ENCODE measurements at regions not wholly inside any gene's neighbourhood (a gene's known extent, or its start where the extent isn't known, plus 50 kb on each side); places are given as distances from the start of the nearest gene placed in this dataset.
"Not testable (repeated sequence)": the region's sequence is repeated elsewhere in the genome, so short reads cannot be mapped to it uniquely, and the experiment has no call there.

DNA sequence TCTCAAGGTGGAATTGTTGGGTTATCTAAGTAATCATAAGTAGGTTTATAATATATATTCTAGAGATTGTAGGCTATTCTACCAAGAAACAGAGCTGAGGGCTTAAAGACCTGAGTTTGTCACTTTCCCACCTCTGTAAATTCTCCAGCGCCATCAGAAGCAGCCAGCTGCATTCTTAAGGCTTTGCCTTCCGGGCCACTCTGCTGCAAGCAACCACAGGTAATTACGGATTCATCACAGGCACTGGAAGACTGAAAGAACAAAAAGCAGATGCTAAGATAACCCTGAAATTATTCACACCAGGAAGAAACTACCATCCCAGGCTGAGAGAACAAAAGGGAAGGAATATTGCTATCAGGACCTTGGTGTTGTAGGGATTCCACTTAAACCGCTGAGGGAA is 137.8 kb upstream of the JCAD start:
- no peak for DNase-seq (ENCODE audit: low read depth, low spot score)

DNA sequence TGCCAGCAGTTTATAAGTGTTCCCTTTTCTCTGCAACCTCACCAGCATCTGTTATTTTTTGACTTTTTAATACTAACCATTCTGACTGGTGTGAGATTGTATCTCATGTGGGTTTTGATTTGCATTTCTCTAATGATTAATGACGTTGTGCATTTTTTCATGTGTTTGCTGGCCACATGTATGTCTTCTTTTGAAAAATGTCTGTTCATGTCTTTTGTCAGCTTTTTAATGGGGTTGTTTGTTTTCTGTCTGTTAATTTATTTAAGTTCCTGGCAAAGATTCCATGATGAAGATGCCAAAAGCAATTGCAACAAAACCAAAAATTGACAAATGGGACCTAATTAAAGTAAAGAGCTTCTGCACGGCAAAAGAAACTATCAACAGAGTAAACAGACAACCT is 137.2 kb upstream of the JCAD start:
- DNase-seq (ENCODE audit: low read depth, low spot score), result not testable (repeated sequence)

DNA sequence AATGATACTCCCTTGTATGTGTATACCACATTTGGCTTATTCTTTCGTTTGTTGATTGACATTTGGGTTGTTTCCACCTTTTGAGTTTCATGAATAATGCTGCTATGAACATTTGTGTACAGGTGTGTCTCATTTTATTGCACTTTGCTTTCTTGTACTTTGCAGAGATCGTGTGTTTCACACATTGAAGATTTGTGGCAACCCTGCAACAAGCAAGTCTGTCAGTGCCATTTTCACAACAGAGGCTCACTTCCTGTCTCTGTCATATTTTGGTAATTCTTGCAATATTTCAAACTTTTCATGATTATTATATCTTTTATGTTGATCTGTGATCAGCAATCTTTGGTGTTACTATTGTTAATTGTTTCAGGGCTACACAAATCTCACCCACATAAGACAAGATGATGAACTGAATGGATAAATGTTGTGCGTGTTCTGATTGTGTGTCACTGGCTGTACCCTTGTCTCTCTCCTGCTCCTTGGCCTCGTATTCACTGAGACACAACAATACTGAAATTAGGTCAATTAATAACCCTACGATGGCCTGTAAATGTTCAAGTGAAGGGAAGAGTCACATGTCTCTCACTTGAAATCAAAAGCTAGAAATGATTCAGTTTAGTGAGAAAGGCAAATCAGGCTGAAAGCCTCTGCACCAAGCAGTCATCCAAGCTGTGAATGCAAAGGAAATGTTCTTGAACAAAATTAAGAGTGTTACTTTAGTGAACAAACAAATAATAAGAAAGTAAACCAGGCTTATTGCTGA is 133.6 kb upstream of the JCAD start:
- no peak for DNase-seq (ENCODE audit: low read depth, low spot score)

DNA sequence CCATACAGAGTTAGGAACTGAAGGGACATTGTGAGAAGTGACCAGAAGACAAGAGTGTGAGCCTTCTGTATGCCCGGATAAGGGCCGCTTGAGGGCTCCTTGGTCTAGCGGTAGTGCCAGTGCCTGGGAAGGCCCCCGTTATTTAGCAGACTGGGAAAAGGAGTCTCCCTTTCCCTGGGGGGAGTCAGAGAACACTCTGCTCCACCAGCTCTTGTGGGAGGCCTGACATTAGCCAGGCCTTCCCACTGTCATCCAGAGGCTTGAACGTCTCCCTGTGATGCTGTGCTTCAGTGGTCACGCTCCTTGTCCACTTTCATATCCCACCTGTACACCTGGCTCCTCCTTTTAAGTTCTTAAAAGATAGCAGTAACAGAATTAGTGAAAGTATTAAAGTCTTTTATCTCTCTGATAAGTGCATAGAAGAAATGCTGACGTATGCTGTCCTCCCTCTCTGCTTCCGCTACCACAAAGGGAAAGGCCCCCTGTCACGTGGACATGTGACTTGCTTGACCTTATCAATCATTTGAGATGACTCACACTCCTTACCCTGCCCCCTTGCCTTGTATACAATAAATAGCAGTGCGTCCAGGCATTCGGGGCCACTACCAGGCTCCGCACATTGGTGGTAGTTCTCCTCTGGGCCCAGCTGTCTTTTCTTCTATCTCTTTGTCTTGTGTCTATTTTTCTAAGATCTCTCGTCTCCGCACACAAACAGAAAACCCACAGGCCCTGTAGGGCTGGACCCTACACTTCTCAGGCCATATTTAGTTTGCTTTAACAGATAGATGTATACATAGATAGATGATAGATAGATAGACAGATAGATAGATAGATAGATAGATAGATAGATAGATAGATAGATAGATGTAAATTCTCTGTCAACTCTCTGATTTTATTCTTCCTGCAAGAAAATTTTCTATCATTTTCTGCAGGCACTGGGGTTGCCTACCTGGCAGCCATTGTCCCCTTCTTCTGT is 131.5 kb upstream of the JCAD start:
- DNase-seq (ENCODE audit: low read depth, low spot score), result no peak

DNA sequence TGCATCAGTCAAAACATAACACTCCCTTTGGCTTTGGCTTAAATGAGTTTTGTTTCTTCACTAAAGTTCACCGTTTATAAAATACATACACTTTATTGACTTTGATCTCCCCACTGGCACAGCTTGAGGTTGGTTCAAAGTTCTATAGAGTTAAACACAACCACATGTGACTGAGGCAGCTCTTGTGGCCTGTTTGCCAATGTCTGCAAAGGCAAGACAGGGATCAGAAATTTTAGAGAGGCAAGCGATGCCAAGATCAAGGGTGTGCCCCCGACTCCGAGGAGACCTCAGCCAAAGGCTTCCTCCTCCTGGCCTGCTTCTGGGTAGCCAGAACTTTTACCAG is 129.8 kb upstream of the JCAD start:
- no peak for DNase-seq (ENCODE audit: low read depth, low spot score)

DNA sequence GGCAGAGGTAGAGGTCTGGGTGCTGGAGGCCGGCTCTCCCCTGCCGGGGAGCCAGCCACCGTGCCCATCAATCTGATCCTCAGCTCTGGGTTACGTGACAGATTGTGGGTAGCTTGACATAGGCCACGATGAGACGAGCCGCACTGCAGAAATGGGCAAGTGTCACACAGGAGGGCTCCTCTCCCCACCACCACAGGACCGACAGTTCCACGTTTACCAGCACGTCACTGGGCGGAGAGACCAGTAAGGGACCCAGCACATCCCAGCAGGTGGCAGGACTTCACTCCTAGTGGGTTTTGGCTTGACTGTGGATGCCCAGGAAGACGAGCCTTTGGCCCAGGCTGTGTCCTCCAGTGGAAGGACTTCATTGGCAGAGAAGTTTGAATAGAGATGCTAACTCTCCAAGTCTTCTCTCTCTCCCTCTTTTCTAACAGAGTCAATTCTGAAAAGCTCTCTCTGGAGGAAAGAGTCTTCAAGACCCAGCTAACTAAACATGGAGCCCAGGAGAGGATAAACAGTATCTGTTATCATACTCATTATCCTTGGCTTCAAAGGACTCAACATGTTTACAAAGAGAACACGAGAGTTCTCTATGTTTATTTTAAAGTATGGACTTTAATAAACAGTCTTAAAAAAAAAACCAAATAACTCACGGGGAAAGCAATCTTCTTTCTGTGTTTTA is 129.3 kb upstream of the JCAD start:
- DNase-seq (ENCODE audit: low read depth, low spot score), result no peak

DNA sequence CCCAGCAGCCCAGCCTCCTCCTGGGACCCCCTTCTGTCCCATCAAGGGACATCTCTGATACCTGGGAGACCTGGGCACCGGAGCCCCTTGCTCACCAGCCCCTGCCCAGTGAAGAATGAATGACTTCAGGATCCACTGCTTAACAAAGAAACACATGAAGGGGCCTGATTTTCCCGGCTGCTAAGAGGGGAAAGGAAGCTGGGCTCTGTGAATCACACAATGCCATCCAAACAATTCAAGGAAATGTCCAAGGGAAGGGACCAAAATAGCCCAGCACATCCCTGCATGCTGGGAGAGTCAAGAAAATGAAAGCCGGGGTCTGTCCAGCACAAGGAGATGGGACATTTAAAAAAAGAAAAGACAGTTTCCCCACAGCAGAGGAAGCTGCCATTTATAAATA is 128.7 kb upstream of the JCAD start:
- peak; percentile 79 for DNase-seq (ENCODE audit: low read depth, low spot score)

DNA sequence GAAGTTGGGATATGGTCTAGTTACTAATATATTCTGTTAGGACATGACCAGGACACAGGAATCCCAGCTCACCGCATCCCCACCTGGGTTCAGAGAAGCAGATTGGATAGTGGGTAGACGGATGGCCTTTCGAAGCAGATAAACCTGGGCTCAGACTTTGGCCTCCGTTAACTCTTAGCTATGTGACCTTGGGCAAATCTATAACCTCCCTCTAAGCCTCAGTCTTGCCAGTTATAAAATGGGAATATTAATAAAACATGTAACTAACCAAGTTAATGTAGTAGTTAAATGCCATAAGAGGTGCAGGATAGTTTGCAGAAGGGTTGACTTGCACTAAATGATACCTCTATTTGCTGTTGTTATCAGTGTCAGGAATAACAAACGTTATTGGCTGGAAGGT is 127.6 kb upstream of the JCAD start:
- DNase-seq (ENCODE audit: low read depth, low spot score), result no peak

DNA sequence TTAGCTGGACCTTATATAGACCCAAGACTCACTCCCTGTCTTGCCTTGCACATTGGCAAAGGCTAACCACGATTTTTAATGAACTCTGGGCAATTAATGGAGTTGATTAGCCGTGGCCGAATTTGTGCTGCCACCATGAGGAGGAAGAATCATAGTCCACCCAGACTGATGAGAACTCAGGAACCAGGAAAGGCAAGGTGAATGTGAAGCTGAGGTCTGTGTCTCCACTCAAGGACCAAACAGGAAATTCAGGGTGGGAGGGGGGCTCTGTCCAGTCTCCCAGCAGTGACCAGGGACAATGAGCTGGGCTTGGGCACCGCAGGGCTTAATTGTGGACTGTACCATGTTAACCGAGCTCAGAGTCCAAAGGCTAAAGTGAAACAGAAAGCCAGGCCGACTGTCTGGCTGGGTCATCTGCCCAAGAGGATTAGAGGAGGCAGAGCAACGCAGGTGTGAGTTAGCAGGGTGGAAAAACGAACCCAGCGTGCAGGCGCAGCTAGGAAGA is 127.0 kb upstream of the JCAD start:
- DNase-seq (ENCODE audit: low read depth, low spot score), result no peak

DNA sequence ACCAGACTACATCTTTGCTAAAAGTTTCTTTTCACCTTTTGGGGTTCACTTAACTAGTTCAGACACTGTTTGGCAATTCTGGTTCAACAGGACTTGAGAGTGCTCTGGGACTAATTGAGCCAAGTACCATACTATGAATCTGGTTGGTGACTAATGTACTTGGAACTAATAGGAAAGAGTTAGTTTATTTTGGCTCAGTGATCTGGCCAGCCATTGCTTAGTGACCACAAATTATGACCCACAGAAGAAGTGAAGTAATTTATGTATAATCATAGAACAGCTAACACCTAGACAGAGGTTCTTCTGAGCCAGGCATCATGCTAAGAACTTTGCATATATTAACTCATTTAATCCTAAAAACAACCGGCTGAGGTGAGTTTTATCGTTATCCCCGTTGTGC is 126.5 kb upstream of the JCAD start:
- peak; percentile 72 for DNase-seq (ENCODE audit: low read depth, low spot score)

DNA sequence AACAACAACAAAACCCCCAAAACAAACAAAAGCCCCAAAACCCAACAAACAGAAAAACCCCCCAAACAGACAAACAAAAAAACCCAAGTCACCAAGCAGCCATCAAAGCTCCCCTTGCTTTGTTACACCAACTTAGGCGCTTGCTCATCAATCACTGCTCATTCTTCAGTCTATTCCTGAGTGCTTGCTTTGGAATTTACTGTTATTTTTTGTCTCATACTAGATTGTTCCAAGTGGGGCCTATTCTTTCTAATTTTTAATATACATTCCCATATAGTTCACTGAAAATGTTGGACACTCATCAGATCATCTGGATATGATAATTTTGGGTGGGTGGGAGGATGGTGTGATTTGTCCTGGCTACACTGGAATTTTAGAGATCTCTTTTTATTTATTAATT is 126.0 kb upstream of the JCAD start:
- no peak for DNase-seq (ENCODE audit: low read depth, low spot score)

DNA sequence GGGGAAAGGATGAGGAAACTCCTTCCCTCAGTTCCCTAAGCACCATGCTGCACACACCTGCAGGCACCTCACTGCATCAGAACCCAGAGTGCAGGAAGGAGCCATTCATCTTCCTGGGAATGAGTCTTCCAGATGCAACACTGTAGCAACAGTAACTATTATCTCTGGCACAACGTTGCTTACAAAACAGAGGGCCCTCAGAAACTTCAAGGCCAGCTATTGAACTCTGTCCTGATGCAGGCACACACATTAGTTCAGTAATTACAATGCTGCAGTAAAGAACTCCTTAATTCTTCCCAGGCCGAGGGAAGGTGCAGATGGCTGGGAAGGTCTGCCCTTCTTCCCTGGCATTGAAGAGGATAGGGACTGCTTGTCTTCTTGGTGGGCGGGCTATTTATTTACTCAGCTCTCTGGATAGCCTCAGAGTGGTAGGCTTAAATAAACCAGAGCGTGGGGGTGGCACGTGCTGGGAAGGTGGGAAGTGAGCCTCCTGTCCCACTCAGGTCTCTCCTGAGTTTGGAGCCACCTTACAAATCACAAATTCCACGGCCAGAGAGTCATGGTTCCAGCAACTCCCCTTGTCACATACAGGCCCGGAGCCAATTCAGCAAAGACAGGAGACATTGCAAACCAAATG is 125.1 kb upstream of the JCAD start:
- no peak for DNase-seq (ENCODE audit: low read depth, low spot score)

DNA sequence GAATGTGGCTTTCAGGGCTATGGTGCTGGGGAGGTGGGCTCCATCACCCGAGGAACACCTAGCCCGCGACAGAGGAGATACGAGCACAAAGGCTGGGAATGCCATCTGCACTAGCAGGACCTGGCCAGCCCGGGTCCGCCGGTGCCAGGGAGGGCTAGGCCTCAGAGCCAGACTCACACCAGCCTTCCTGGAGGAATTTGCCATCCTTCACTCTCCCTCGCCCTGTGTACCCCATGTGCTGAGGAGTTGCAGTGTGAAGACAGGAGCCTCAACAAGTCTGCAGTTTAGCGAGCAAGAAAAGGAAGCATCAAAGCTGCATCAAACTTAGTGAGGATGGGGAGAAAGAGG is 123.6 kb upstream of the JCAD start:
- no peak for DNase-seq (ENCODE audit: low read depth, low spot score)

DNA sequence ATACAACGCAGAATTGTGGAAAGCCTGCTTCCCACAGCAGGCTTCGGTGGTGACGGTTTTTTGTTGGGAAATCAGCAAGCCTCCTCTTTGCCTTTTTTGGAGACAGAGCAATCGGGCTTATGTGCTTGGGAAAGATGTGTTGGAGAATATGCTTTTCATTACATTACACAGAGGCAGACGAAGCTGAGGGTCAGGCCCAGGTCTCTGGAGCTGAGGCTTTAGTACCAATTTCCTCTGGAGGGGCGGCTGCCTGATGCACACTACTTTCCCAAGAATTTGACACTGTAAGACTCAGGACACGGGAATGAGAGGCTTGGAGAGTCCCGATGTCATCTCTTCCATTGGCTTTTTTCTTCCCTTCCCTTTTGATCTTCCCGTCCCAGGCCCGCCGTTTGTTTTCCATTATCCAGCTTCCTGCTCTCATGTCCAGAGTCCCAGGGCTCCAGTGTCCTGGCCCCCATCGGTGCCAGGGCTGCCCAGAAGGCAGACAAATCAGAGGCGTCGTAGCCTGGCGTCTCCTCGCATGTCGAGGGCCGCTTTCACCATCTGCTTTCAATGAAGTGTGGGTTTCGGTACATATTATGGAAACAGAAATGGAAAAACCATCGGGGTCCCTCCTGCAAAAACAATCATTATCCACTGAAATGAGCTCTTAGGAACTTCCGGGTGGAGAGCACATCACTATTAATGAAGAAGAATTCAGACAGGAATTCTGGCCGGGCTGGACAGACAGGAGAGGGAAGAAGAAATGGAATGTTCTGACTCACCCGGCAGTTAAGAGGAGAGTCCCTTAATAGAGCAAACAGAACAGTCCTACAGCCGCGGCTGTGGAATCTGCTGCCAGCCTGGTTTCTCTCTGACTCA is 123.0 kb upstream of the JCAD start:
- DNase-seq (ENCODE audit: low read depth, low spot score), result peak; percentile 22

DNA sequence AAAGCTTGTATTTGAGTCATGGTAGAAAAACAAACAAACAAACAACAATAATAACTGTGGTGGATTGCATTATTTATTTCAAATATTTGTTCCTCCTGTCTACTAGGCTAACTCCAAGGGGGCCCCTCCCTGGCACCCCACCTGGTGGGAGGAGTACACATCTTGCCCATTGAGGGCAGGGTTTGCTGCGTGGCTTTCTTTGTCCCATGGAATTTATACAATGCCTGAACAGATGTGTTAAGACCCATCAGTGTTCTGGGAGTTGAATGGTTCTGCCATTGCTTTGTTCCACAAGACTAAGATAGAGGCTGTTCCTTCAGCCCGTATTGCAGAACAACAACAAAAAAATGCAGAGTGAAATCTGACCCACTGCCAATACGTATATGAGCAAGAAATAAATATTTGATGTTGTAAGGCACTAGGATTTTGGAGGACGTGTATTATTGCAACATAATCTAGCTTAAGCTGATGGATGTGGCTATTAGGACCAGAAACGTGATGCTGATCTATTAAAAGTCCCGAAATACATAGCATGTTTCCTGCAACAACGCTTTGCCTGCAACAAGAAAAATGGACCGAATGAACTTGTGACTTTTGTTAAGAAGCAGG is 119.1 kb upstream of the JCAD start:
- no peak for DNase-seq (ENCODE audit: low read depth, low spot score)

DNA sequence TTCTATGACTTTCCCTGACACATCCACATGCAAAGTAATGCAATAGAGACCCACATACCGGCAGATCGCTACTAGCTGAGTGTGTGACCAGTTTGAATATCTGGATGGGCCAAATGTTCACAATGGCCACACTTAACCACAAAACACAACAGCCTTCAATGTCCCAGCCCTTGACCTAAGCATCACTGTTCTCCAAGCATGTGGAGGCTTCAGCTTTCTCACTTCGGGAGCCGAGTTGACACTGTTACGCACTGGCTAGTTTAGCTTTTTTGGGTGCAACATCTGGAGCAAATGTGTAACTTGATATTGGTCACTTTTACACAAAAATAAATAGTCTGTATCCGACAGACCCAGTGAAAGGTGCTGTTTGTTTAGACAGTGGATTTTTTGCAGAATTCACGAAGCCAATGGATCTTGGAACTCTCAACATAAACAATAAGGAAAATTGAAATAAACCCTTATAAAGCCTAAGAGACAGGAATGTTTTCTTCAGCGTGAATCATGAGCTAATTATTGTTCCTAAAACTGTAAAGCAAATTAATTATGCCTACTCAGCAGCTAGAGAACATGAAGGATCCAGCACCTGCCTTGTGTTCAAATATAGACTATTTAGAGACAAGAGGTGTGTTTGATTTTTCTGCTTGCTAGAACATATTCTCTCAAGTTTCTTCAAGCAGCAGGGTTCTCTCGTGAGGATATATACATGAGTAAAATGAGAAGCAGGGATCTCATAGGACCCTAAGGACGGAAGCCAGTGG is 117.6 kb upstream of the JCAD start:
- DNase-seq (ENCODE audit: low read depth, low spot score), result no peak

DNA sequence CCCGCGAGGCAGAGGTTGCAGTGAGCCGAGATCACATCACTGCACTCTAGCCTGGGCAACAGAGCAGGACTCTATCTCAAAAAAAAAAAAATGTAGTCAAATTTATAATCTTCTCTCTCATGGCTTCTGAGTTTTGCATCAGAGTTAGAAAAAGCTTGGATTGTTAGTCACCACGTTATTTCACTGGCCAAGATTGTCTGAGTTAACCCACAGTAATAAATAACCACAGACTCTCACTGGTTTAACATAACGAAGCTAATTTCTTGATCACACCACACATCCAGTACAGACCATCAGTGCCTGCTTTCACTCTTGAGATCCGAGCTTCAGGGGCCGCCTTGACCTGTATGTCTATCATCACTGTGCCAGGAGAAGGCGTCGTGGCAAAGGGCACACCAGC is 116.8 kb upstream of the JCAD start:
- DNase-seq (ENCODE audit: low read depth, low spot score), result no peak

DNA sequence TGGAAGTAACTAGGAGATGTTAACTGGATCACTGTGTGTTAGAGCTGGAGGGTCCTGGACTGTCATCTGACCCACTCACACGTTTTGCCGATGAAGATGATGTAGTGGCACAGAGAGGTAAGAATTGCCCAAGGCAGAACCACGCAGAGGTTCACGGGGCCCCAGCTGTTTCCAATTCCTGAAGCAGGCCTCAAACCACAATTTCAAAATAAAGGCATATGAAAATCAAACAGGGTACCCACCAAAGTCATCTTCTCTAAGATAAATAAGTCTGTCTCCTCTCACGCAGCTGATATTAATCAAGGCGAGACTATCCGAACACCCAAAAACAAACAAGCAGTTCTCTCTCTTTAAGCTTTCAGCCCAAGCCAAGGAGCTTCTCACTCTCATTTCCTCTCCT is 113.3 kb upstream of the JCAD start:
- DNase-seq (ENCODE audit: low read depth, low spot score), result no peak

DNA sequence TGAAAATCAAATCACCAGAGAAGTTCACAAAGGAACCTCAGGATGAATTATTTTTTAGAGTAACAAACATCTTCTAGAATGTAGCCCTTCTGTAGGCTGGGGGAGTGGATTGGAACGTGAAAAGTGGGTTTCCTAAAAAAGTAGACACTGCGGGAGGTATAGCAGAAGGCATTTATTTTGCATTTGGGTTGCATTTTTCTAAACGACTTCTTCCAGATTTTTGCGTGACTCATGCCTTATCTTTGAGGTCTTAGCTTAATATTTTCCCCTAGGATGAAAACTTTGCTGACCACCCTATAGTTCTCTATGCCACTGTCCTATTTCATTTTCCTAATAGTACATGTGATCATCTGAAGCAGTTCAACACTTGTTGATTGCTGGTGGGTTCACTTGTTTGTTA is 112.7 kb upstream of the JCAD start:
- no peak for DNase-seq (ENCODE audit: low read depth, low spot score)

DNA sequence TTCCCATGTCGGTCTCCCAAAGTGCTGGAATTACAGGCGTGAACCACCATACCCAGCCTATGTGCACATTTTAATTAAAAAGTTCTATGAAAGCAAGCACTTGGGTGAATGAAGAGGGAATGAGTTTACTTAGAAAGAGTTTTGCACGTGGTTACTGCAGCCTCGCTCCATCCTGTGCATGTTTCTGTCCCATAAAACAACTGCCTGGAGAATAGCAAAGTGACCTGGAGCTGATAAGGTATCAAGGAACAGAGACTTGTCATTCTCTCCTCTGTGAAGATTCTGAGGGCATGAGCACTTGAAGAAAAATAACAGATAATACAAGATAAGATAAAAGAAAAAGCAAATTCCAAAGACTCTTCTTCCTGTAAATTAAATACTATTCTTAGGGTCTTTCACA is 112.2 kb upstream of the JCAD start:
- no peak for DNase-seq (ENCODE audit: low read depth, low spot score)
